A673 (cell line): ENCODE measurements at regions not wholly inside any gene's neighbourhood (a gene's known extent, or its start where the extent isn't known, plus 50 kb on each side); places are given as distances from the start of the nearest gene placed in this dataset.

Experiments
- BruUV-seq: library from RNA; stranded (reverse); fragments of 400-500 nt; replicated peaks from 2 replicates; lab custom pipeline; 2021; lab: Mats Ljungman, UMichigan
- CTCF ChIA-PET: fragments of 300-600 bp; sonication (Branson Sonifier 250); formaldehyde crosslinking; loops from one replicate; lab custom pipeline; 2022; ENCODE audit warnings: antibody characterized with exemption; lab: Charles Lee
- POLR2A ChIA-PET: fragments of 300-600 bp; sonication (Branson Sonifier 250); formaldehyde crosslinking; loops from one replicate; lab custom pipeline; 2022; ENCODE audit warnings: antibody characterized with exemption; ENCODE audit not compliant: low non-redundant PET; lab: Charles Lee
- DNase-seq: peaks from one replicate; pipeline ENCODE4 v3.0.0-alpha.2; 2015; ENCODE audit warnings: low spot score
- H3K27ac ChIP-seq: fragments of 200-600 bp; sonication (generic); 2 replicates; pipeline ENCODE4 v1.5.1; 2016; ENCODE audit warnings: mixed run types, low read depth, mild to moderate bottlenecking, mixed read lengths, antibody characterized with exemption, low read length; ENCODE audit not compliant: poor library complexity, severe bottlenecking
- H3K27me3 ChIP-seq: fragments of 200-600 bp; sonication (generic); replicated peaks from 2 replicates; pipeline ENCODE4 v1.6.1; 2017; ENCODE audit warnings: mixed run types, low read depth, mild to moderate bottlenecking, mixed read lengths, antibody characterized with exemption, low read length; ENCODE audit not compliant: insufficient read depth, poor library complexity
- H3K36me3 ChIP-seq: fragments of 200-600 bp; sonication (generic); 2 replicates; pipeline ENCODE4 v1.6.1; 2016; ENCODE audit warnings: mixed run types, mild to moderate bottlenecking, mixed read lengths, antibody characterized with exemption, low read length; ENCODE audit not compliant: insufficient read depth, poor library complexity, severe bottlenecking
- H3K4me1 ChIP-seq: fragments of 200-600 bp; sonication (generic); 2 replicates; pipeline ENCODE4 v1.6.1; 2017; ENCODE audit warnings: mixed run types, mild to moderate bottlenecking, mixed read lengths, antibody characterized with exemption, low read length; ENCODE audit not compliant: insufficient read depth, poor library complexity, severe bottlenecking
- H3K4me3 ChIP-seq: fragments of 200-600 bp; sonication (generic); 2 replicates; pipeline ENCODE4 v1.5.1; 2016; ENCODE audit warnings: low read depth, mixed run types, mild to moderate bottlenecking, mixed read lengths, low read length; ENCODE audit not compliant: poor library complexity, severe bottlenecking
- H3K9me3 ChIP-seq: fragments of 200-600 bp; sonication (generic); 2 replicates; pipeline ENCODE4 v1.6.1; 2016; ENCODE audit warnings: mixed run types, low read depth, mild to moderate bottlenecking, mixed read lengths, antibody characterized with exemption, low read length; ENCODE audit not compliant: poor library complexity, severe bottlenecking
- EZH2 ChIP-seq: fragments of 200-600 bp; sonication (generic); IDR thresholded peaks from 2 replicates; pipeline ENCODE4 v1.6.1; 2017; ENCODE audit warnings: borderline replicate concordance, low read depth, mild to moderate bottlenecking, mixed read lengths, antibody characterized with exemption, low read length; ENCODE audit not compliant: poor library complexity, severe bottlenecking
- intact Hi-C: fragments of 100-400 bp; cut with micrococcal nuclease; formaldehyde crosslinking; loops from one replicate; pipeline ENCODE4 v1.10.0; 2022; ENCODE audit not compliant: unreplicated experiment
- TF ChIP-seq, protein P1 (sequence below): fragments of 300-800, 200-600 bp; sonication (generic); conservative IDR thresholded peaks from 2 replicates; pipeline ENCODE4 v1.5.1; 2017; ENCODE audit warnings: low read depth, mild to moderate bottlenecking, antibody characterized with exemption, low read length, moderate library complexity, mixed read lengths

DNA sequence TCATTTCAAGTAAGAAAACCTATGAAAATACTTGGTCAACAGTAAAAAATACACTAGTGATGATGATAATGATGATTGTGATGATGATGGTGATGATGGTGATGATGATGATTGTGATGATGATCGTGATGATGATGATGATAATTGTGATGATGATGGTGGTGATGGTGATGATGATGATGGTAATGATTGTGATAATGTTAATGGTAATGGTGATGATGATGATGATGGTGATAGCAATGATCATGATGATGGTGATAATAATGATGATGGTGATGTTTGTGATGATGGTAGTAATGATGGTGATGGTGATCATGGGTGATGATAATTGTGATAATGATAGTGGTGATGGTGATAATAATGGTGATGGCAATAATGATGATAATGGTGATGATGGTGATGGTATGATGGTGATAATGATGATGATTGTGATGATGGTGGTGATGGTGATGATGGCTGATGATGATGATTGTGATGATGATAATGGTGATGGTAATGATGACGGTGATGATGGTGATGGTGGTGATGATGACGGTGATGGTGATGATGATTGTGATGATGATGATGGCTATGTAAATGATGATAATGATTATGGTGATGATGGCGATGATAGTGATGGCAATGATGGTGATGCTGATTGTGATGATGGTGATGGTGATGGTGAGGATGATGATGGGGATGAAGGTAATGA, 62.1 kb downstream of the VCX3A start:
- Histone ChIP-seq H3K9me3 (no peaks in the 10 kb centered on the region), H3K4me3 (no peak overlapping the region), H3K4me1 (no peaks in the 10 kb centered on the region), H3K36me3 (no peaks in the 10 kb centered on the region), H3K27ac (no peak overlapping the region), H3K27me3 (no peaks in the 10 kb centered on the region)
- no peak for TF ChIP-seq EZH2
- TF ChIP-seq, protein P1, sequence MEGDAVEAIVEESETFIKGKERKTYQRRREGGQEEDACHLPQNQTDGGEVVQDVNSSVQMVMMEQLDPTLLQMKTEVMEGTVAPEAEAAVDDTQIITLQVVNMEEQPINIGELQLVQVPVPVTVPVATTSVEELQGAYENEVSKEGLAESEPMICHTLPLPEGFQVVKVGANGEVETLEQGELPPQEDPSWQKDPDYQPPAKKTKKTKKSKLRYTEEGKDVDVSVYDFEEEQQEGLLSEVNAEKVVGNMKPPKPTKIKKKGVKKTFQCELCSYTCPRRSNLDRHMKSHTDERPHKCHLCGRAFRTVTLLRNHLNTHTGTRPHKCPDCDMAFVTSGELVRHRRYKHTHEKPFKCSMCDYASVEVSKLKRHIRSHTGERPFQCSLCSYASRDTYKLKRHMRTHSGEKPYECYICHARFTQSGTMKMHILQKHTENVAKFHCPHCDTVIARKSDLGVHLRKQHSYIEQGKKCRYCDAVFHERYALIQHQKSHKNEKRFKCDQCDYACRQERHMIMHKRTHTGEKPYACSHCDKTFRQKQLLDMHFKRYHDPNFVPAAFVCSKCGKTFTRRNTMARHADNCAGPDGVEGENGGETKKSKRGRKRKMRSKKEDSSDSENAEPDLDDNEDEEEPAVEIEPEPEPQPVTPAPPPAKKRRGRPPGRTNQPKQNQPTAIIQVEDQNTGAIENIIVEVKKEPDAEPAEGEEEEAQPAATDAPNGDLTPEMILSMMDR, result no peak
- intact Hi-C loops, result no loop called here
- ChIA-PET CTCF (no interaction called here), POLR2A (no interaction called here)
- no TSS peak for BruUV-seq
- DNase-seq, result no peak

DNA sequence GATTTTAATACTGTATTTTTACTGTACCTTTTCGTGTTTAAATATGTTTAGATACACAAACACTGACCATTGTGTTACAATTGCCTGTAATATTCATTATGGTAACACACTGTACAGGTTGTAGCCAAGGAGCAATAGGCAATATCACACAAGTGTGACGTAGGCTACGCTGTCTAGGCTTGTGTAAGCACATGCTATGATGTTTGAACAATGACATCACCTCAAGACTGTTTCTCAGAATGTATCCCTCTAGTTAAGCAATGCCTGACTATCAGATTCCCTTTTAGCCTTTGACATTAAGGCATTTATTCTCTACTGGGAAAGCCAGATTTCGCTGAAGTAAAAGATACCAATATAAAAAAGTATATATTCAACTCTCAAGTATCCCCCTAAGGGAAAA, 66.2 kb downstream of the VCX3A start:
- Histone ChIP-seq H3K27ac (no peak overlapping the region), H3K4me3 (no peak overlapping the region), H3K36me3 (no peaks in the 10 kb centered on the region), H3K27me3 (no peaks in the 10 kb centered on the region), H3K9me3 (no peaks in the 10 kb centered on the region), H3K4me1 (peaks cover 15% of the 10 kb centered on the region)
- no peak for DNase-seq
- POLR2A ChIA-PET, result no interaction called here
- no peak for TF ChIP-seq EZH2
- TF ChIP-seq, protein P1, result no peak
- no TSS peak for BruUV-seq
- intact Hi-C loops, result no loop called here
- CTCF ChIA-PET, result no interaction called here

DNA sequence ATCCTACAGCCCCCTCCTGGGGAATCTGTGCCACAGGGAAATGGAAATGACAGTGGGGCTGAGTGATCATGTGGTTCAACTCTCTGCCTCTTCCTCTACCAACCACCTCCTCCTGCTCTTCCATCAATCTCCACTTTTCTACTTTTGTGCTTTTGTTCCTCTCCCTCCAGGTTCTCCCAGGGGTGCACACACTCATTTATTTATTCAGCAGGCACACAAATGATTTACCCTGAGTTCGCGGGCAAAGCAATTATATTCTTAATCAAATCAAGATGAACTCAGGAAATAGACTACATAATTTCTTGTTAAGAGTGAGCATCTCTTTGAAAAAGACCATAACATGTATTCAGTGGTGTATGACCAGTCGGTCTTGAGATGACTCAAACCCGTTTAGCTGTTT, 69.2 kb downstream of the VCX3A start:
- CTCF ChIA-PET, result no interaction called here
- no TSS peak for BruUV-seq
- TF ChIP-seq EZH2, result no peak

DNA sequence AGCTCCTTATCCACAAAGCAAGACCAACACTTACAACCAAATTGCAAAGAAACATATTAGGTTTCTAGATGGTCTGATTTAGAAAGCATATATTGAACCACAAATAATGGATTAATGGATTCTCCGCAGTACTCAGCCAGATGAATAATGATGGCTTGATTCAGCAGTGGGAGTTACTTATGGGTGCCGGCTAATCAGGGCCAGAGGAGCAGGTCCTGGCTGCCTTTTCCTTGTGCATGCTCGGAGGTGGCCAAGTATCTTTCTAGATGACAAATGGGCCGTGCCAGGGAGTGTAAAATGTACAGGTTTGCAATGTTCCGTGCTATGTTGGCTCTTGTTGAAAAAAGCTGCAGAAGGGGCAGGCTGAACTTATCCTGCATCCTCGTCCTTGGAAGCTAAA, 70.2 kb downstream of the VCX3A start:
- intact Hi-C loops, result no loop called here
- TF ChIP-seq, protein P1, result no peak
- no peak for TF ChIP-seq EZH2
- no peaks in the 10 kb centered on the region for H3K27me3 ChIP-seq
- POLR2A ChIA-PET, result no interaction called here
- no peaks in the 10 kb centered on the region for H3K36me3 ChIP-seq
- no peak for DNase-seq
- no peak overlapping the region for H3K4me3 ChIP-seq
- no peaks in the 10 kb centered on the region for H3K9me3 ChIP-seq
- BruUV-seq, result no TSS peak
- H3K4me1 ChIP-seq, result peaks cover 15% of the 10 kb centered on the region
- H3K27ac ChIP-seq, result no peak overlapping the region
- CTCF ChIA-PET, result no interaction called here

More for the DNA sequence above, 69.2 kb downstream of the VCX3A start:
- intact Hi-C loops, result no loop called here
- Histone ChIP-seq H3K36me3 (no peaks in the 10 kb centered on the region), H3K4me3 (no peak overlapping the region), H3K4me1 (peaks cover 15% of the 10 kb centered on the region), H3K27ac (no peak overlapping the region), H3K27me3 (no peaks in the 10 kb centered on the region), H3K9me3 (no peaks in the 10 kb centered on the region)
- POLR2A ChIA-PET, result no interaction called here
- peak; percentile 93 for DNase-seq
